Non-pigmented ciliary epithelial cell (primary cell): ENCODE measurements at regions not wholly inside any gene's neighbourhood (a gene's known extent, or its start where the extent isn't known, plus 50 kb on each side); places are given as distances from the start of the nearest gene placed in this dataset.
"Not testable (repeated sequence)": the region's sequence is repeated elsewhere in the genome, so short reads cannot be mapped to it uniquely, and the experiment has no call there.

ENCODE experiments used
- DNase-seq: peaks from one replicate; pipeline ENCODE4 v3.0.0-alpha.2; 2010; ENCODE audit warnings: low read depth

GRCh38 chr15:92805080-92805690 is 94.9 kb upstream of the CHD2 start:
- no peak for DNase-seq

DNA sequence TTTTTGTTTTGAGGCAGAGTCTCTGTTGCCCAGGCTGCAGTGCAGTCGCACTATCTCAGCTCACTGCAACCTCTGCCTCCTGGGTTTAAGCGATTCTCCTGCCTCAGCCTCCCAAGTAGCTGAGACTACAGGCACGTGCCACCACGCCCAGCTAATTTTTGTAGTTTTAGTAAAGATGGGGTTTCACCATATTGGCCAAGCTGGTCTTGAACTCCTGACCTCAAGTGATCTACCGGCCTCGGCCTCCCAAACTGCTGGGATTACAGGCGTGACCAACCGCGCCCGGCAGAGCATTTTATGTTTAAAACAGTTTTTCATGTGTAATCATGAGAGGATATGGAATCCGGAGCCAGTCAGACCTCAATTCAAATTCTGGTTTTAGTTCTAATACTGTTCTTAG is 94.0 kb upstream of the CHD2 start:
- DNase-seq, result not testable (repeated sequence)

GRCh38 chr15:92806763-92807162 is 93.4 kb upstream of the CHD2 start:
- DNase-seq, result no peak

GRCh38 chr15:92807971-92808571 is 92.1 kb upstream of the CHD2 start:
- no peak for DNase-seq

DNA sequence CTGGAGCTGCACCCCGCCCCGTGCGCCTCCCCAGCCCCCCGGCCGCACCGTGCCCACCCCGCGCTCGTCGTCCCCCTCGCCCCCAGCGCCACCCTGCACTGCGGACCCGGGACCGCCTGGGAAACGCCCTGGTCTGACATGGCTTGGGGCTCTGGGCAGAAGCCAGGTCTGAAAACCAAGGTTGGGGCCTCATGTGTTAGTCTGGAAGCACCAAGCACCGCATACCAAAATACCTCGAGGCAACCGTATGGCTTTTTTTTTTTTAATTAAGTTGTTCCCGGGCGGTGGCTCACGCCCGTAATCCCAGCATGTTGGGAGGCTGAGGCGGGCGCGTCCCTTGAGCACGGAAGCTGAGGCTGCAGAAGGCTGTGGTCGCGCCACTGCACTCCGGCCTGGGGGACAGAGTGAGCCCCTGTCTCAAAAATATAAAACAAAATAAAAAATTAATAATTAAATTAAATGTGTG is 91.5 kb upstream of the CHD2 start:
- no peak for DNase-seq

DNA sequence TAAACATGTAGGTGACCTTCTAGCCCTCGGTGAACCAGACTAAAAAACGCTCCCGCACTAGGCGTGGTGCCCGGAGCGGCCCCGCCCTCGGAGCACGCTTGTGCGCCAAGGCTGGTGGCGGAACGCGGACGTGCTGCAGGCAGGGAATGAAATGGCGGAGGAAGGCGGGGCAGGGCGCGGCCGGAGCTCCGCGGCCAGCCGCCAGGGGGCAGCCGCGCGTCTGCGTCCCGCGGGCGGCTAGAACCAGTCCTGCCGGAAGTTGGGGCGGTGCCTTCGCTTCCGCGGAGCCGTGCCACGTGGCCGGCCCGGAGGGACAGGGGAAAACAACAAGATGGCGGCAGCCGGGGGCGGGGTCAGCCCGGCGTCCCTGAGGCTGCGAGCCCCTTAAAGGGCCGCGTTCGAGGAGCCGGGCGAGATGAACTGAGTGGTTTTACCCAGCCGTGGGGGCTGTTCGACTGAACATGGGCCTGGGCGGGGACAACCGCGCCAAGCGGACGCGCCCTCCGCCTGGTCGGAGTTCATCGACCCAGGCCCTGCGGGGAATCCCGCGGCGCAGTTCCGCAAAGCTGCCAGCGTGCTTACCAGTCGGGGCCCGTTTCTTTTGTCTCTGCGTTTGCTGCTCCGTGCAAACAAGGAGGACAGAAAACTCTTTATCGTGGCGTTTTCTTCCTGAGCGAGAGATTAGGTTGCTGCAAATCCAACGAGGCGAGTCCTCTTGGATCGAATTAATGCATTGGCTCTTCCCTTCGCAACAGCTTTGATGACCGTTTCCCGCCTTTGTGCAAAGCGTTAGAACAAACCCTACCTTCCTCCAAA is 90.9 kb upstream of the CHD2 start:
- peak; percentile 55 for DNase-seq

- no peak for DNase-seq
These were observed 90.2 kb upstream of the CHD2 start for GRCh38 chr15:92809880-92810361.

- DNase-seq, result no peak
These were observed 89.5 kb upstream of the CHD2 start for GRCh38 chr15:92810418-92811138.

GRCh38 chr15:92811148-92811913 is 88.8 kb upstream of the CHD2 start:
- DNase-seq, result no peak

DNA sequence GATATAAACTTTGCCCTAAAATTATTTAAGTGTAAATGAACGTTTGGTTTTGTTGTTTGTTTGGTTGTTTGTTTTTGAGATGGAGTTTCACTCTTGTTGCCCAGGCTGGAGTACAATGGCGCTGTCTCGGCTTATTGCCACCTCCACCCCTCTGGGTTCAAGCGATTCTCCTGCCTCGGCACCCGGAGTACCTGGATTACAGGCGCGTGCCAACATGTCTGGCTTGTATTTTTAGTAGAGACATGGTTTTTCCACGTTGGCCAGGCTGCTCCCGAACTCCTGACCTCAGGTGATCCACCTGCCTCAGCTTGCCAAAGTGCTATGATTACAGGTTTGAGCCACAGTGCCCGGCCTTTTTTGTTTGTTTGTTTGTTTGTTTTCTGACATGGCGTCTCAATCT is 87.9 kb upstream of the CHD2 start:
- no peak for DNase-seq

DNA sequence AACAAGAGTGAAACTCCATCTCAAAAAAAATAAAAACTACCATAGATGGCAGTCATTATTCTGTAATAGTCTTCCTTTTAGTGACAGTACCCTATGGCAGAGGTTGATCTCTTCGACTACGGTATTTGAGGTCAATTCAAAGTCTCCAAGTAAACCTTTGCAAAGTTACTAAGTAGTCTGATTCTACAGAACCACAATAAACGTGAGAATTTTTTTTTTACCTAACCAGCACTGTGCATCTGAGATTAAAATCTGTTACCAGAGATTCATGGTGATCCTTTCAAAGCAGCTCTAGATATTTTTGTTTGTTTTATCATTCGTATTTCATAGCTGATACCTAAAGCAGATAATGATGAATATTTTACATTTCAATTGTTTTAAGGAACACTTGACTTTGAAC is 86.6 kb upstream of the CHD2 start:
- DNase-seq, result no peak

DNA sequence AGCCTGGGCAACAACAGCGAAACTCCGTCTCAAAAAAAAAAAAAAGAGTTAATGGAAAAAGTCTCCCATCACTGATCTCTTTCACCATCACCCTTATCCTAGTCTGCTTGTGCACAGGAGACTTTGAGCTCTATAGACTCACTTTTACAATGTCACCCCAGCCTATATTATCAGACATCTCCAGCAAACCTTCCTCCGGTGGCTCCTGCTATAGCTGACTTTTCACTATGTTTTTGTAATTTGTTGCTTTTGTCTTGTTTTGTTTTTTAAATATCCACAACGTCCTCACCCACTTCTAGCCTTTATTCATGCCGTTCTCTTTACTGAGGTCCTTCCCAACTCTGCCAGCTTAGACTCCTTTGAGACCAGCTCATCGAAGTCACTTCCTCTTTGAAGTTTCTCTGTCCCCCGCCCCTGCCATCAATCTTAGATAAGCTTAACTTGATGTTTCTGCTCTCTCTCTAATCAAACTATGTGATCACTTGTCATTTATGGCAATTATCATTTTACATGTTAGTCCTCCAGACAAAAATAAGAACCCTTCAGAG is 82.7 kb upstream of the CHD2 start:
- no peak for DNase-seq

- no peak for DNase-seq
These were observed 81.4 kb upstream of the CHD2 start for GRCh38 chr15:92818651-92819277.

GRCh38 chr15:92819278-92820235 is 80.6 kb upstream of the CHD2 start:
- no peak for DNase-seq

DNA sequence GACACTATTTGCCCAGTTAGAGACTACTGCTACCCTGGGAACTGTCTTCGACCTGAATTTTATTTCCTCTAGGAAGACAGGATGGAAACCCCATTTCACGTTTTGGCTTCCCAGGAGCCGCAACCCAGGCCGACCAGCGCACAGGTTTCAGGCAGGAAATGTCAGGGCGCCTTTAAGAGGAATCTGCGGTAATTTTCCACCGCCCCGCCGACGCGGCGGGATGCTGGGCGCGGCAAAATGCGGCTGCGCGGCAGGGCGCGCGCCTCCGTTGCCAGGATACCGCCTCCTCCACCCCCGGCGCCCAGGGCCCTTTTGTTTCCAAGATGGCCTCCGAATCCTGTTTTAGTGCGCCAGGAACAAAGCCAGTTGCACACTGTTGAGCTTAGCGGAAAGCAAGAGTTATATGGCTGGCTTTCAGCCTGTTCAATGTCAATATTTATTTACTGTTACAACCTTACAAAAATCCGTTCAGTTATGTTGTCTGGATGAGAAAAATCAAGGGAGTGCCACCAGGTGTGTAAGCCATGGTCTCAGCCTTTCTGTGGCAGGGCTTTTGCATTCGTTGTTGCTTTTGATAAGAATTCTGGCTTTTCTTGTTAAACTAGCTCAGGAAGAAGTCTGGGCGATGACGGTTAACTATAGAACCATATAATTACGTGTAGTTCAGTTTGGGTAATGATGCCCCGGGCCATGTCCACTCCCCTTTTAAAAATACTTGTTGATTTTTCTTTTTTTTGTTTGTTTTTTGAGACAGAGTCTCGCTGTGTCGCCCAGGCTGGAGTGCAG is 79.7 kb upstream of the CHD2 start:
- DNase-seq, result no peak

DNA sequence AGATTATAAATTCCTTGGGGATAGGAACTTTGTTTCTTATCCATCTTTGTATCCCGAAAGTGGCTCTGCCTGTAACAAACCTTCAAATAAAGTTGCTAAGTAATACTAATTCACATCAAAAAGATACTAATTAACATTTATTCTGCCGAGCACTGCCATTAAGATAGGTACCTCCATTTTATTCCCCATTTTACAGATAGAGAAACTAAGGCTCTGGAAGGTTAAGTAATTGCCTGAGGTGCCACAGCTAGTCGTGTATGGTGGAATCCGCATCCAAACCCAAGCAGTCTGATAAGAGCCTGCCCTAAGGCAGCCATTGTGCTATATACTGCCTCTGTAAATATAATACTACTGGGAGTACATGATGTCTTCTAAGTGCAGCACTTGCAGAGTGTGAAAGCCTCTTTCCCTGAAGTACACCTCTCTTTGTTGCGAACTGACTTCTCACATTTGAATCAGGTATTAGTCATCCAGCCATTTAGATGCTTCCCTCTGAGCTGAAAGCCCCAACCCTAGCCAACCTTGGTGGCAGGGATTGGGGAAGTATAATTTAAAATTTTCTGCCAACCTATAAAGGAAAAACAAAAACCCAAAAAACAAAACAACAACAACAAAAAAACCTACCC is 78.5 kb upstream of the CHD2 start:
- DNase-seq, result no peak

- no peak for DNase-seq
These were observed 77.6 kb upstream of the CHD2 start for GRCh38 chr15:92822216-92823144.
